SK-N-SH treated with all-trans-retinoic acid at 6 μM for 48 hours (cell line): ENCODE measurements at regions not wholly inside any gene's neighbourhood (a gene's known extent, or its start where the extent isn't known, plus 50 kb on each side); places are given as distances from the start of the nearest gene placed in this dataset.

Experiments
- CREB5 ChIP-seq: fragments of 250-450 bp; sonication (Bioruptor Pico); IDR thresholded peaks from 2 replicates; pipeline ENCODE4 v1.5.1; 2020; ENCODE audit warnings: low read depth, mild to moderate bottlenecking, moderate library complexity
- CSDC2 ChIP-seq: fragments of 250-450 bp; sonication (Bioruptor Pico); IDR thresholded peaks from 2 replicates; pipeline ENCODE4 v1.5.0; 2020; ENCODE audit warnings: mild to moderate bottlenecking, moderate library complexity
- CSRNP3 ChIP-seq: fragments of 250-450 bp; sonication (Bioruptor Pico); IDR thresholded peaks from 2 replicates; pipeline ENCODE4 v1.5.1; 2021; ENCODE audit warnings: mild to moderate bottlenecking, moderate library complexity
- ISL1 ChIP-seq: fragments of 250-450 bp; sonication (Bioruptor Pico); IDR thresholded peaks from 2 replicates; pipeline ENCODE4 v2.1.2; 2022; ENCODE audit warnings: mild to moderate bottlenecking, moderate library complexity
- PATZ1 ChIP-seq: fragments of 250-450 bp; sonication (Bioruptor Pico); IDR thresholded peaks from 2 replicates; pipeline ENCODE4 v1.8.0; 2020; ENCODE audit warnings: mild to moderate bottlenecking, moderate library complexity, borderline replicate concordance
- POU6F1 ChIP-seq: fragments of 250-450 bp; sonication (Bioruptor Pico); IDR thresholded peaks from 2 replicates; pipeline ENCODE4 v1.8.0; 2021; ENCODE audit warnings: low read depth, mild to moderate bottlenecking, moderate library complexity, borderline replicate concordance
- PPARA ChIP-seq: fragments of 250-450 bp; sonication (Bioruptor Pico); IDR thresholded peaks from 2 replicates; pipeline ENCODE4 v1.5.0; 2020; ENCODE audit warnings: mild to moderate bottlenecking, borderline replicate concordance
- TCF4 ChIP-seq: fragments of 250-450 bp; sonication (Bioruptor Pico); IDR thresholded peaks from 2 replicates; pipeline ENCODE4 v1.8.0; 2021; ENCODE audit warnings: mild to moderate bottlenecking, moderate library complexity, borderline replicate concordance
- TOX ChIP-seq: fragments of 250-450 bp; sonication (Bioruptor Pico); IDR thresholded peaks from 2 replicates; pipeline ENCODE4 v1.8.0; 2021; ENCODE audit warnings: mild to moderate bottlenecking, moderate library complexity, borderline replicate concordance
- TSHZ2 ChIP-seq: fragments of 250-450 bp; sonication (Bioruptor Pico); IDR thresholded peaks from 2 replicates; pipeline ENCODE4 v1.5.0; 2020; ENCODE audit warnings: mild to moderate bottlenecking, moderate library complexity
- ZC3H10 ChIP-seq: fragments of 250-450 bp; sonication (Bioruptor Pico); IDR thresholded peaks from 2 replicates; pipeline ENCODE4 v1.5.1; 2021; ENCODE audit warnings: mild to moderate bottlenecking, moderate library complexity
- ZFP3 ChIP-seq: fragments of 250-450 bp; sonication (Bioruptor Pico); IDR thresholded peaks from 2 replicates; pipeline ENCODE4 v1.5.0; 2020; ENCODE audit warnings: mild to moderate bottlenecking, moderate library complexity
- ZFP30 ChIP-seq: fragments of 450-650 bp; formaldehyde crosslinking; IDR thresholded peaks from 2 replicates; pipeline ENCODE4 v1.5.0; 2022; ENCODE audit warnings: mild to moderate bottlenecking, moderate library complexity
- ZNF70 ChIP-seq: fragments of 450-650 bp; formaldehyde crosslinking; IDR thresholded peaks from 2 replicates; pipeline ENCODE4 v1.5.0; 2020; ENCODE audit warnings: mild to moderate bottlenecking, moderate library complexity

GRCh38 chrX:66900886-66901285 lies 262.0 kb upstream of the EDA2R start:
- TF ChIP-seq CSRNP3 (CRISPR knock-in tag) (no peak), CSDC2 (CRISPR knock-in tag) (no peak), POU6F1 (no peak), PATZ1 (CRISPR knock-in tag) (no peak), PPARA (CRISPR knock-in tag) (no peak), ZFP30 (CRISPR knock-in tag) (no peak), ZC3H10 (CRISPR knock-in tag) (no peak), TOX (CRISPR knock-in tag) (no peak), ISL1 (CRISPR knock-in tag) (no peak), ZNF70 (CRISPR knock-in tag) (no peak), TCF4 (no peak), CREB5 (CRISPR knock-in tag) (no peak), ZFP3 (CRISPR knock-in tag) (no peak), TSHZ2 (CRISPR knock-in tag) (no peak)
